Fibroblast of lung (primary cell): ENCODE measurements at regions not wholly inside any gene's neighbourhood (a gene's known extent, or its start where the extent isn't known, plus 50 kb on each side); places are given as distances from the start of the nearest gene placed in this dataset.

Source experiments
- DNase-seq, 2 donors: peaks; one replicate each; pipeline versions ENCODE4 v3.0.0 to v3.0.0-alpha.2; 2010; ENCODE audit warnings: low read depth in 2 of 2
- H2AFZ ChIP-seq: 2 replicates; pipeline ENCODE4 v1.5.1; 2012; ENCODE audit warnings: low read length, control low read depth, inconsistent platforms
- H3K27ac ChIP-seq: 2 replicates; pipeline ENCODE4 v1.5.1; 2011; ENCODE audit warnings: low read length, control low read depth; ENCODE audit not compliant: insufficient read depth
- H3K27me3 ChIP-seq: 2 replicates; pipeline ENCODE4 v1.5.1; 2011; ENCODE audit warnings: mild to moderate bottlenecking, low read length; ENCODE audit not compliant: control insufficient read depth, insufficient read depth
- H3K36me3 ChIP-seq: 2 replicates; pipeline ENCODE4 v1.5.1; 2011; ENCODE audit warnings: low read length; ENCODE audit not compliant: control insufficient read depth, insufficient read depth
- H3K4me1 ChIP-seq: 2 replicates; pipeline ENCODE4 v1.5.1; 2011; ENCODE audit warnings: low read length; ENCODE audit not compliant: control insufficient read depth, insufficient read depth; ENCODE audit errors: extremely low read depth
- H3K4me2 ChIP-seq: 2 replicates; pipeline ENCODE4 v1.5.1; 2011; ENCODE audit warnings: low read length, control low read depth; ENCODE audit not compliant: insufficient read depth; ENCODE audit errors: extremely low read depth
- H3K4me3 ChIP-seq, 4 experiments: fragments of 200-600 bp in 1 of 4; sonication (generic) in 1 of 4; replicated peaks in 1 of 4; 2 replicates each; pipeline ENCODE4 v1.5.1; 2011 to 2016; ENCODE audit warnings: low read length in 4 of 4, low read depth in 3 of 4, mild to moderate bottlenecking in 3 of 4, control low read depth in 2 of 4, inconsistent platforms in 1 of 4, mixed read lengths in 1 of 4; ENCODE audit not compliant: insufficient read depth in 1 of 4; ENCODE audit errors: control extremely low read depth in 1 of 4
- H3K79me2 ChIP-seq: 2 replicates; pipeline ENCODE4 v1.5.1; 2012; ENCODE audit warnings: mild to moderate bottlenecking, low read length, inconsistent platforms; ENCODE audit not compliant: control insufficient read depth, insufficient read depth
- H3K9ac ChIP-seq: 2 replicates; pipeline ENCODE4 v1.5.1; 2011; ENCODE audit warnings: mild to moderate bottlenecking, low read length, control low read depth; ENCODE audit not compliant: insufficient read depth
- H3K9me3 ChIP-seq: 2 replicates; pipeline ENCODE4 v1.5.1; 2012; ENCODE audit warnings: low read depth, low read length; ENCODE audit not compliant: control insufficient read depth, insufficient read depth
- H4K20me1 ChIP-seq: 2 replicates; pipeline ENCODE4 v1.5.1; 2011; ENCODE audit warnings: low read length; ENCODE audit not compliant: control insufficient read depth, insufficient read depth; ENCODE audit errors: extremely low read depth
- CTCF ChIP-seq, 2 donors: IDR thresholded peaks in 1 of 2; conservative IDR thresholded peaks in 1 of 2; 1 replicate in 1 of 2; 2 replicates in 1 of 2; pipeline ENCODE4 v1.5.1; 2011 to 2012; ENCODE audit warnings: low read length in 2 of 2, control low read depth in 1 of 2, inconsistent platforms in 1 of 2, low read depth in 1 of 2, mild to moderate bottlenecking in 1 of 2
- EZH2 ChIP-seq: IDR thresholded peaks from 2 replicates; pipeline ENCODE4 v1.5.1; 2012; ENCODE audit warnings: low read length, control low read depth, mild to moderate bottlenecking; ENCODE audit errors: missing control alignments

- H3K4me1 ChIP-seq = no peaks in the 10 kb centered on the region
- no peaks in the 10 kb centered on the region for H4K20me1 ChIP-seq
- H3K79me2 ChIP-seq = no peaks in the 10 kb centered on the region
- H3K27me3 ChIP-seq = no peaks in the 10 kb centered on the region
- H3K4me3 ChIP-seq = no peak overlapping the region
- no peak overlapping the region for H3K27ac ChIP-seq
- H3K36me3 ChIP-seq = no peaks in the 10 kb centered on the region
- TF ChIP-seq CTCF (conservative IDR thresholded peaks at IDR 0.05 in 1 of 2, IDR thresholded peaks at IDR 0.05 in 1 of 2; ENCODE audit: low read depth in 1 of 2, low read length in 2 of 2) (no peak), EZH2 (no peak)
- no peak overlapping the region for H3K9ac ChIP-seq
- no peak for DNase-seq
- H3K4me2 ChIP-seq = no peak overlapping the region
- no peak overlapping the region for H2AFZ ChIP-seq
- no peaks in the 10 kb centered on the region for H3K9me3 ChIP-seq
These were observed 334.8 kb downstream of the RPS6KC1 start for GRCh38 chr1:213385806-213386324.

- Histone ChIP-seq H3K4me1 (no peaks in the 10 kb centered on the region), H3K9ac (no peak overlapping the region), H3K27ac (no peak overlapping the region), H3K27me3 (no peaks in the 10 kb centered on the region), H2AFZ (no peak overlapping the region), H3K4me3 (no peak overlapping the region), H4K20me1 (no peaks in the 10 kb centered on the region), H3K4me2 (no peak overlapping the region), H3K9me3 (no peaks in the 10 kb centered on the region), H3K36me3 (no peaks in the 10 kb centered on the region), H3K79me2 (no peaks in the 10 kb centered on the region)
- DNase-seq = no peak
- TF ChIP-seq CTCF (conservative IDR thresholded peaks at IDR 0.05 in 1 of 2, IDR thresholded peaks at IDR 0.05 in 1 of 2; ENCODE audit: low read depth in 1 of 2, low read length in 2 of 2) (no peak), EZH2 (no peak)
These were observed 336.5 kb downstream of the RPS6KC1 start for GRCh38 chr1:213387380-213388015.

GRCh38 chr1:213388199-213388598 lies 337.2 kb downstream of the RPS6KC1 start:
- H3K36me3 ChIP-seq = no peaks in the 10 kb centered on the region
- no peak for DNase-seq

More at GRCh38 chr1:213388199-213388598, 337.2 kb downstream of the RPS6KC1 start:
- no peak overlapping the region for H2AFZ ChIP-seq
- H3K9ac ChIP-seq = no peak overlapping the region
- no peaks in the 10 kb centered on the region for H3K27me3 ChIP-seq
- no peaks in the 10 kb centered on the region for H3K79me2 ChIP-seq
- H3K4me1 ChIP-seq = no peaks in the 10 kb centered on the region
- no peak overlapping the region for H3K27ac ChIP-seq
- no peak overlapping the region for H3K4me2 ChIP-seq
- no peaks in the 10 kb centered on the region for H4K20me1 ChIP-seq
- no peaks in the 10 kb centered on the region for H3K9me3 ChIP-seq
- H3K4me3 ChIP-seq = no peak overlapping the region
- TF ChIP-seq EZH2 = no peak
- TF ChIP-seq CTCF (conservative IDR thresholded peaks at IDR 0.05 in 1 of 2, IDR thresholded peaks at IDR 0.05 in 1 of 2; ENCODE audit: low read depth in 1 of 2, low read length in 2 of 2) = no peak
